HFFc6 (cell line): ENCODE measurements at regions not wholly inside any gene's neighbourhood (a gene's known extent, or its start where the extent isn't known, plus 50 kb on each side); places are given as distances from the start of the nearest gene placed in this dataset.

Experiments
- DNase-seq: peaks from one replicate; pipeline ENCODE4 v3.0.0-alpha.2; 2018
- H3K27ac Mint-ChIP-seq: 2 replicates; pipeline ENCODE4 v1.8.0; 2020; ENCODE audit warnings: mild to moderate bottlenecking, mixed read lengths
- H3K27me3 Mint-ChIP-seq: 2 replicates; pipeline ENCODE4 v1.8.0; 2021; ENCODE audit warnings: mild to moderate bottlenecking, moderate library complexity, mixed read lengths; ENCODE audit not compliant: insufficient read depth
- H3K36me3 Mint-ChIP-seq: 2 replicates; pipeline ENCODE4 v1.8.0; 2021; ENCODE audit warnings: low read depth, mixed read lengths
- H3K4me1 Mint-ChIP-seq: 2 replicates; pipeline ENCODE4 v1.8.0; 2020; ENCODE audit warnings: low read depth, mixed read lengths
- H3K4me3 Mint-ChIP-seq: 2 replicates; pipeline ENCODE4 v1.8.0; 2020; ENCODE audit warnings: mild to moderate bottlenecking, moderate library complexity, mixed read lengths
- H3K9me3 Mint-ChIP-seq: 2 replicates; pipeline ENCODE4 v1.8.0; 2020; ENCODE audit warnings: mild to moderate bottlenecking, mixed read lengths
- CTCF ChIP-seq: fragments of 200-600 bp; sonication (generic); IDR thresholded peaks from 2 replicates; pipeline ENCODE4 v1.5.0; 2021; ENCODE audit warnings: antibody characterized with exemption, mild to moderate bottlenecking

DNA sequence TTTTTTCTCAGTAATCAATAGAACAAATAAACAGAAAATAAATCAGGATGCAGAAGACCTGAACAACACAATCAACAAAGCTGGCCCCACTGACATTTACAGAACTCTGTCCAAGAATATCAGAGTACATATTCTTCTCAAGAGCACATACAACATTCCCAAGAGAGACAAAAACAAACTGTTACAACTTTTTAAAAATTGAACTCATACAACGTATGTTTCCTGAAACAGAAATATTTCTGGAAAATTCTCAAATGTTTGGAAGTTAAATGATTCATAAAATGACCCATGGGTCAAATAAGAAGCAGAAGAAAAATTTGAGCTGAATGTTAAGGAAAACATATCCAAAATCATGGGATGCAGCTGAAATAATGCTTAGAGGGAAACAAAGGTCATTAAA is 93.9 kb upstream of the VIPR2 start:
- no peak for DNase-seq
- Mint-ChIP-seq H3K4me1 (no peaks in the 10 kb centered on the region), H3K36me3 (no peaks in the 10 kb centered on the region), H3K9me3 (peaks cover 49% of the 10 kb centered on the region), H3K27me3 (no peaks in the 10 kb centered on the region; the same call in 1 of the 2 replicates), H3K27ac (no peak overlapping the region), H3K4me3 (no peak overlapping the region)
- TF ChIP-seq CTCF: no peak

DNA sequence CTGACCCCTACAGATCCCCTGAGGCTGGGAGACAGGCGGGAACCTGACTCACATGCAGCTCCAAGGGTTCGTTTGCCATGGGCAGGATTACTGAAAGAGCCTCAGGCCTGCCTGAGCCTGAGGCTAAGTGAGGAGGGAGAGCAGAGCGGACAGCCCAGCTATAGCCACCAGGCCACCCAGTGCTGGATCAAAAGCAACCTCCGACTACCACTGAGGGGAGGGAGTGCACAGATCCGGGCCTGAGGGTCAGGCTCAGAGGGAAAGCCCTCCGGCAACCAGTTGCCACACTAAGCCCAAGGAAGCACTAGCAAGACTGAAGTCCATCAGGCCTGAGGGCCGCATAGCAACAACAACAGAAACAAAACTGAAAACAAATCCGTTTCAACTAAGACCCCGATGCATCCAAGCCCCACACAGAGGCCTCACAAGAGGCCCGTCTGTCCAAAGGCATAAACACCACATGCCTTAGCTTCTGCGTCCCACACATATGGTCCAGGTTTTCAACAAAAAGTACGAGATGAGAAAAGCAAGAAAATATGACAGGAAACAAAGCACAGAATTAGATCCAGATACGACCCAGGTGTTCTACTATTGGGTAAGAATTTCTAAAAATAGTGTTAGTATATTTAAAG is 92.5 kb upstream of the VIPR2 start:
- DNase-seq: no peak
- H3K4me3 Mint-ChIP-seq: no peak overlapping the region
- H3K4me1 Mint-ChIP-seq: no peaks in the 10 kb centered on the region
- no peak for TF ChIP-seq CTCF
- H3K36me3 Mint-ChIP-seq: no peaks in the 10 kb centered on the region
- no peak overlapping the region for H3K27ac Mint-ChIP-seq
- H3K27me3 Mint-ChIP-seq: no peaks in the 10 kb centered on the region; the same call in 1 of the 2 replicates
- peaks cover 56% of the 10 kb centered on the region for H3K9me3 Mint-ChIP-seq

- Mint-ChIP-seq H3K4me1 (no peaks in the 10 kb centered on the region), H3K27me3 (no peaks in the 10 kb centered on the region; the same call in 1 of the 2 replicates), H3K9me3 (peaks cover 80% of the 10 kb centered on the region)
These were observed 86.3 kb upstream of the VIPR2 start for GRCh38 chr7:159231017-159231416.

DNA sequence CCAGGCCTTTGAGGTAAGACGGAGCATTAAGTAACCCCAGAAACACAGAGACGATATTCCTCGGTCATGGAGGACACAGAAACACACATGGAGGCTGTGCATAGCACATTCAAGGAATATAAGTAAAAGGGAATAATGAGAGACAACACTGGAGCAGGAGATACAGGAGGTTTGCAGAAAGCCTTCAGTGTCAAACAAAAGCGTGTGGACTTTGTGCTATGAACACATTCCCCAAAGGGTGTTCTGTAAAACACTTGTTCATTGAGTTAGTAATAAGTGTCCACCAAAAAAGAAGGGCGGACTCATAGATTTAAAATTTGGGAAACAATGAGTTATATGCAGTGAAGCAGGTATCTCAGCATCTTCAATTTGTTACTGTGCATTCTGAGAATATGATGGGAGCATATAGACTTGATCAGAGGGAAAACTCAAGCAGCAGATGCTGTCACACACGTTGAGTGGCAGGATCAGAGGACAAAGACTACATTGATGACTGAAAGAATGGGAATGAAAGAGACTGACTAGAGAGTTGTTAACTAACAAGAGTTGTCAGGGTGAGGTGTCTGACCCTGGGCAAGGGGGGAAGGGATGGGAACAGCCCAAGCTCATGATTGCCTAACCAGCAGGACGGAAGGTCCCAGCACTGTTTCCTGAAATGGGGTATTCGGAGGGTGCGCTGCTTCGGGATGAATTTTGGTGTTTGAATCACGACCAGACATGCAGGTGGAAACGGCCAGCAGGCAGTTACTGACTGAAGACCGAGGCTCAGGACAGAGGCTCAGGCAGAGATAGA is 85.2 kb upstream of the VIPR2 start:
- Mint-ChIP-seq H3K4me1 (no peaks in the 10 kb centered on the region), H3K27me3 (no peaks in the 10 kb centered on the region; the same call in 1 of the 2 replicates), H3K27ac (no peak overlapping the region), H3K36me3 (no peaks in the 10 kb centered on the region), H3K9me3 (peaks cover 76% of the 10 kb centered on the region), H3K4me3 (no peak overlapping the region)
- TF ChIP-seq CTCF: no peak
- DNase-seq: no peak

More at GRCh38 chr7:159231017-159231416, 86.3 kb upstream of the VIPR2 start:
- no peak overlapping the region for H3K4me3 Mint-ChIP-seq
- no peak overlapping the region for H3K27ac Mint-ChIP-seq
- H3K36me3 Mint-ChIP-seq: no peaks in the 10 kb centered on the region
- TF ChIP-seq CTCF: no peak
- DNase-seq: no peak

DNA sequence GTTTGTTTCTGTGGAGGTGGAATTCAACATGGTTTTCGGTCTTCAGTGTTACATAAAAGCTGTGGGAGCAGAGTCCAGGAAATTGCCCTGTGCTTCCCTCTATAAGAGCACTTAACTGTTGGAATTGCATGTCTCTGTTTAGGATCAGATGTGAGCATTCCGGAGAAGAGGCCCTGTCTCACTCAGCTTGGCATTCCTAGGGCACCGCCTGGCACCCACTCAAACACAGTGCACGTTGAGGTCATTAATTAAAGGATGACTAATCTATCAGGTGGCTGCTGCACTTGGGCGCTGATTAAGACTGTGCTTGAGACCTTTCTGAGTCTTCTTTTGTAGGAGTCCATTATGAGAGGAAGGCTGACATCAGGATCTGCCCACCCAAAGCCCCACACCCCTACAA is 82.8 kb upstream of the VIPR2 start:
- Mint-ChIP-seq H3K4me1 (no peaks in the 10 kb centered on the region), H3K27me3 (no peaks in the 10 kb centered on the region; the same call in 1 of the 2 replicates), H3K4me3 (no peak overlapping the region), H3K9me3 (peaks cover 62% of the 10 kb centered on the region), H3K36me3 (no peaks in the 10 kb centered on the region), H3K27ac (no peak overlapping the region)
- DNase-seq: no peak
- no peak for TF ChIP-seq CTCF
